Left colon (tissue), 2 donors: ENCODE measurements at regions not wholly inside any gene's neighbourhood (a gene's known extent, or its start where the extent isn't known, plus 50 kb on each side); places are given as distances from the start of the nearest gene placed in this dataset.

Experiments used
- ATAC-seq: fragments of 200-7000 bp; cut with Tn5 transposase; one replicate; pipeline ENCODE4 v1.9.1; 2020; ENCODE audit warnings: mild to moderate bottlenecking, moderate library complexity
- DNase-seq, 2 donors: peaks; one replicate each; pipeline ENCODE4 v3.0.0-alpha.2; 2020
- intact Hi-C, 2 donors: fragments of 100-400 bp; cut with DNase I in 1 of 2; cut with micrococcal nuclease in 1 of 2; formaldehyde crosslinking; loops; one replicate each; pipeline versions ENCODE4 v1.11.2 to v1.14.0; 2022; cut with DNase I, micrococcal nuclease
- donor health status: DM: no; HTN: no; CAD: no.
- donor health status: DM: yes; HTN: yes; CAD: no.

- intact Hi-C loops: no loop called here
- ATAC-seq (no peak), DNase-seq (no peak)
Measured at GRCh38 chr4:83851261-83852084, 315.6 kb downstream of the GPAT3 start.

GRCh38 chr4:83850435-83850834, 314.5 kb downstream of the GPAT3 start:
- intact Hi-C loops: no loop called here
- no peak for DNase-seq
- ATAC-seq: no peak

GRCh38 chr4:83846193-83846830, 310.4 kb downstream of the GPAT3 start:
- no peak for ATAC-seq
- no peak for DNase-seq
- intact Hi-C loops: no loop called here

GRCh38 chr4:83839615-83840014, 303.7 kb downstream of the GPAT3 start:
- intact Hi-C loops: no loop called here
- DNase-seq: no peak
- ATAC-seq: no peak

GRCh38 chr4:83837614-83838308, 301.9 kb downstream of the GPAT3 start:
- no peak for ATAC-seq

GRCh38 chr4:83833920-83834319, 298.0 kb downstream of the GPAT3 start:
- ATAC-seq (no peak), DNase-seq (no peak)
- intact Hi-C loops: no loop called here

More at GRCh38 chr4:83837614-83838308, 301.9 kb downstream of the GPAT3 start:
- DNase-seq: no peak
- intact Hi-C loops: no loop called here

- intact Hi-C loops: no loop called here
- DNase-seq: no peak
- ATAC-seq: no peak
Measured at GRCh38 chr4:83832110-83832825, 296.4 kb downstream of the GPAT3 start.

GRCh38 chr4:83831588-83831987, 295.7 kb downstream of the GPAT3 start:
- ATAC-seq (no peak), DNase-seq (no peak)
- intact Hi-C loops: no loop called here

GRCh38 chr4:83830138-83830888, 294.4 kb downstream of the GPAT3 start:
- intact Hi-C loops: no loop called here
- ATAC-seq: no peak
- no peak for DNase-seq

GRCh38 chr4:83828601-83829000, 292.7 kb downstream of the GPAT3 start:
- intact Hi-C loops: no loop called here
- DNase-seq (no peak), ATAC-seq (no peak)

- intact Hi-C loops: no loop called here
- ATAC-seq: no peak
- DNase-seq: no peak
Measured at GRCh38 chr4:83821493-83821892, 285.6 kb downstream of the GPAT3 start.

GRCh38 chr4:83819582-83819981, 283.7 kb downstream of the GPAT3 start:
- intact Hi-C loops: no loop called here
- no peak for ATAC-seq
- DNase-seq: no peak

- no peak for ATAC-seq
- DNase-seq: no peak
- intact Hi-C loops: no loop called here
Measured at GRCh38 chr4:83810428-83810827, 274.5 kb downstream of the GPAT3 start.

- DNase-seq (no peak), ATAC-seq (no peak)
- intact Hi-C loops: no loop called here
Measured at GRCh38 chr4:83809581-83809980, 273.7 kb downstream of the GPAT3 start.

- DNase-seq (no peak), ATAC-seq (no peak)
- intact Hi-C loops: no loop called here
Measured at GRCh38 chr4:83793481-83793880, 257.6 kb downstream of the GPAT3 start.

GRCh38 chr4:83785891-83786290, 250.0 kb downstream of the GPAT3 start:
- ATAC-seq: no peak
- no peak for DNase-seq
- intact Hi-C loops: no loop called here

GRCh38 chr4:83783215-83783614, 247.3 kb downstream of the GPAT3 start:
- DNase-seq (no peak), ATAC-seq (no peak)
- intact Hi-C loops: no loop called here

GRCh38 chr4:83782591-83782990, 246.7 kb downstream of the GPAT3 start:
- no peak for DNase-seq
- ATAC-seq: no peak
- intact Hi-C loops: no loop called here

- ATAC-seq (no peak), DNase-seq (no peak)
- intact Hi-C loops: no loop called here
Measured at GRCh38 chr4:83781434-83781833, 245.5 kb downstream of the GPAT3 start.
